Activated T-helper 1 cell treated with anti-CD3 and anti-CD28 coated beads, Interleukin-12 subunit alpha, Interleukin-12 subunit beta, Interleukin-2, Interleukin-4 antibody, amounts not matched to agents 30 ng/mL and 10 ng/mL and 1 ng/mL, durations not matched to agents 14 hours and 24 hours and 36 hours (primary cell): ENCODE measurements at regions not wholly inside any gene's neighbourhood (a gene's known extent, or its start where the extent isn't known, plus 50 kb on each side); places are given as distances from the start of the nearest gene placed in this dataset.
"Not testable (repeated sequence)": the region's sequence is repeated elsewhere in the genome, so short reads cannot be mapped to it uniquely, and the experiment has no call there.

Source experiments
- DNase-seq: peaks from one replicate; pipeline ENCODE4 v3.0.0; 2021; ENCODE audit warnings: low spot score
- H3K27ac Mint-ChIP-seq: one replicate; pipeline ENCODE4 v1.8.0; 2021; ENCODE audit warnings: mild to moderate bottlenecking, mixed read lengths
- H3K27me3 Mint-ChIP-seq: one replicate; pipeline ENCODE4 v1.8.0; 2022; ENCODE audit warnings: mild to moderate bottlenecking, moderate library complexity, mixed read lengths; ENCODE audit not compliant: insufficient read depth
- H3K36me3 Mint-ChIP-seq: one replicate; pipeline ENCODE4 v1.8.0; 2021; ENCODE audit warnings: low read depth, mixed read lengths
- H3K4me1 Mint-ChIP-seq: one replicate; pipeline ENCODE4 v1.8.0; 2021; ENCODE audit warnings: low read depth, mixed read lengths
- H3K4me3 Mint-ChIP-seq: one replicate; pipeline ENCODE4 v1.8.0; 2021; ENCODE audit warnings: mild to moderate bottlenecking, moderate library complexity, mixed read lengths
- H3K9me3 Mint-ChIP-seq: one replicate; pipeline ENCODE4 v1.8.0; 2021; ENCODE audit warnings: mixed read lengths
- intact Hi-C: fragments of 100-400 bp; cut with micrococcal nuclease; formaldehyde crosslinking; loops from one replicate; pipeline ENCODE4 v1.15.1; 2024

DNA sequence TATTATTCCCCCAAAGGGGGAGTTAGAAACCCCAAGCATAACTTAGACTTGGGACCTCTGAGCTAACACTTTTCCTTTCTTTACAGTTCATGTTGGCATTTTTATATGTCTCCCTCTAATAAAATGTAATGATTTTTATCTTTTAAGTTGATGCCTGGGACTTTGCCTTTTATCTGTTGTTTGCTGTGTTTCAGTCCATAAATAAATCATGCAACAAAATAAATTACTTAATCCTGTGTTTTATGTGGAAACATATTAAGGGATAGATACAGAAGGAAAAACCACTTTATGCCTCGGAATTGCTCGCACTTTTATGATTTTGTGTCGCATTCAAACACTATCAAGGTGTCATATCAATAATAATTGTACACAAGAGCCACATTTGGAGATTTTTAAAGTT is 93.7 kb upstream of the TBC1D5 start:
- no peak overlapping the region for H3K27ac Mint-ChIP-seq
- intact Hi-C loops = no loop called here
- no peak for DNase-seq

GRCh38 chr3:17833786-17834559 is 91.5 kb upstream of the TBC1D5 start:
- DNase-seq = no peak
- H3K4me3 Mint-ChIP-seq = no peak overlapping the region
- H3K9me3 Mint-ChIP-seq = no peaks in the 10 kb centered on the region
- H3K27ac Mint-ChIP-seq = no peak overlapping the region
- H3K27me3 Mint-ChIP-seq = peaks cover 5% of the 10 kb centered on the region
- H3K4me1 Mint-ChIP-seq = no peaks in the 10 kb centered on the region
- H3K36me3 Mint-ChIP-seq = no peaks in the 10 kb centered on the region
- intact Hi-C loops = no loop called here

More for the DNA sequence above, 93.7 kb upstream of the TBC1D5 start:
- Mint-ChIP-seq H3K9me3 (no peaks in the 10 kb centered on the region), H3K27me3 (peaks cover 3% of the 10 kb centered on the region), H3K36me3 (no peaks in the 10 kb centered on the region), H3K4me1 (no peaks in the 10 kb centered on the region), H3K4me3 (no peak overlapping the region)

DNA sequence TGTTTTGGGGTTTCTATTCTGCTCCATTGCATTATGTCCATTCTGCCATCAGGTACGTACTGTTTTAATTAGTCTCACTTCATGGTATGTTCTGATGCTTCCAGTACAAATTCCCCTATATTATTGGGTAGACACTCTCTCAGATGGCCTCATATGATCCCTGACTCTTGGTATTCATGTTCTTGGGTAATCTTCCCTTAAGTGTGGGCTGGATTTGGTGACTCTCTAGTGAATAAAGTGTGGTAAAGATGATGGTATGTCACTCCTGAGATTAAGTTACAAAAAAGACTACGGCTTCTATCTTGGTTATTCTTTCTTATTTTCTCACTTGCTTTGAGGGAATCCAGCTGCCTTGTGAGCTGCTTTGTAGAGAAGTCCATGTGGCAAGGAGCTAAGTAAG is 89.6 kb upstream of the TBC1D5 start:
- Mint-ChIP-seq H3K9me3 (no peaks in the 10 kb centered on the region), H3K4me3 (no peak overlapping the region), H3K27ac (no peak overlapping the region), H3K4me1 (no peaks in the 10 kb centered on the region), H3K27me3 (peaks cover 10% of the 10 kb centered on the region), H3K36me3 (no peaks in the 10 kb centered on the region)
- DNase-seq = no peak
- intact Hi-C loops = no loop called here

- Mint-ChIP-seq H3K4me3 (no peak overlapping the region), H3K4me1 (no peaks in the 10 kb centered on the region), H3K27me3 (peaks cover 16% of the 10 kb centered on the region), H3K36me3 (no peaks in the 10 kb centered on the region), H3K27ac (no peak overlapping the region), H3K9me3 (no peaks in the 10 kb centered on the region)
- intact Hi-C loops = no loop called here
- DNase-seq = no peak
These were observed 88.9 kb upstream of the TBC1D5 start for GRCh38 chr3:17831366-17831765.

DNA sequence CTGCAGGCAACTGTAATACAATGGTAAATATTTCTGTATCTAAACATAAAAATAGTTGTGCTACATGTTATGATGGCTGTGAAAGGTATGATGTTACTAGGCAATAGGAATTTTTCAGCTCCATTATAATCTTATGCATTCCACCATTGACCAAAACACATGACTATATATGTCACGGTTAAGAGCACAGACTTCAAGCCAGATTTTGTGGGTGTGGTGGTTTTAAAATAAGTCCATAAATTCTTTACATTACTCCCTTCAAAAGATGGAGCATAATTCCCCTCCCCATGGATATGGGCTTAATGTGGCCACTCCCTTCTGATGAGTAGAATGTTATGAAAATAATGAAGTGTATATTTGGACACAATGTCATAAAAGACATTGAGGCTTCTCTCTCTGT is 88.4 kb upstream of the TBC1D5 start:
- Mint-ChIP-seq H3K36me3 (no peaks in the 10 kb centered on the region), H3K9me3 (no peaks in the 10 kb centered on the region), H3K4me1 (no peaks in the 10 kb centered on the region), H3K4me3 (no peak overlapping the region), H3K27me3 (peaks cover 14% of the 10 kb centered on the region), H3K27ac (no peak overlapping the region)
- DNase-seq = no peak
- intact Hi-C loops = no loop called here

- no peaks in the 10 kb centered on the region for H3K4me1 Mint-ChIP-seq
These were observed 86.0 kb upstream of the TBC1D5 start for GRCh38 chr3:17828388-17828787.

GRCh38 chr3:17825298-17825697 is 82.9 kb upstream of the TBC1D5 start:
- Mint-ChIP-seq H3K36me3 (no peaks in the 10 kb centered on the region), H3K4me1 (no peaks in the 10 kb centered on the region), H3K4me3 (no peak overlapping the region)

More at GRCh38 chr3:17828388-17828787, 86.0 kb upstream of the TBC1D5 start:
- H3K4me3 Mint-ChIP-seq = no peak overlapping the region
- no peaks in the 10 kb centered on the region for H3K36me3 Mint-ChIP-seq
- intact Hi-C loops = no loop called here
- no peak overlapping the region for H3K27ac Mint-ChIP-seq
- no peak for DNase-seq
- peaks cover 17% of the 10 kb centered on the region for H3K27me3 Mint-ChIP-seq
- H3K9me3 Mint-ChIP-seq = no peaks in the 10 kb centered on the region

DNA sequence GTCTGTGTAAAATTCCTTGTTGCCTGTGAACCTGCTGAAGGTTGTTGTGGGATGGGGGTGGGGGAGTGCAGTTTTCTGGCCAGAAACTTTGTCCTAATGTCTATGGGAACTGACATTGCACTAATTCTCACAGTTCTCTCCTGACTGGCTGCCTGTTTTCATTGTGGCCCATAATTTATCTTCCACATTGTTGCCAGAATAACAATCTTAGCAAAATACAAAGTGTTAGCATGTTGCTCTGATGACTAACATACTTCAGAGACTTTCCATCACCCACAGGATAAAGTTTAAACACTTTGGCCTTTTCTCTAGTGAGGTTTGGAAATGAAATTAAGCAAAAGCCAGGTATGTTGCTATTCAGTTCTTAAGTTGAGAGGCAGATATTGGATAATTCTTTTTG is 81.4 kb upstream of the TBC1D5 start:
- Mint-ChIP-seq H3K9me3 (no peaks in the 10 kb centered on the region), H3K27ac (no peak overlapping the region), H3K36me3 (no peaks in the 10 kb centered on the region), H3K4me3 (no peak overlapping the region), H3K4me1 (no peaks in the 10 kb centered on the region), H3K27me3 (peaks cover 14% of the 10 kb centered on the region)
- no peak for DNase-seq
- intact Hi-C loops = no loop called here

More at GRCh38 chr3:17825298-17825697, 82.9 kb upstream of the TBC1D5 start:
- no peak for DNase-seq
- Mint-ChIP-seq H3K27me3 (peaks cover 17% of the 10 kb centered on the region), H3K27ac (no peak overlapping the region), H3K9me3 (no peaks in the 10 kb centered on the region)
- intact Hi-C loops = no loop called here

DNA sequence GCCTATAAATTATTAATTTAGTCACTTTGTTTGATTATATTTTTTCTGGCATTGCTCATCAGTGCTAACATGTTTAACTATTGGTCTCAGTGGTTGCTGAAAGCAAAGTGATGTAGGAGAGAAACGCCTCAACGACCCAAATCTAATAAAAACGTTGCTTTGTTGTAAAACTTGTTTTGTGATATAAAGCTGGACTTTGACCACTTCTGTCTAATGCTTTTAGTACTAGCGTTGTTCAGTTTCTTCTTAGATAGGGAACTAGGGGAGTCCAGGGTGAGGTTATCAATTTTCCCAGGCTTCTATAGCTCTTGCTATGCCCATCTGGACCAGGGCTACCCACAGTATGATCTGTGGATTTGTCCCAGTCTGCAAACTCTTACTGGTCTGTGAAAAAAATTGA is 80.6 kb upstream of the TBC1D5 start:
- no peaks in the 10 kb centered on the region for H3K36me3 Mint-ChIP-seq
- no peak overlapping the region for H3K27ac Mint-ChIP-seq
- no peaks in the 10 kb centered on the region for H3K9me3 Mint-ChIP-seq
- intact Hi-C loops = no loop called here
- H3K4me1 Mint-ChIP-seq = no peaks in the 10 kb centered on the region
- H3K4me3 Mint-ChIP-seq = no peak overlapping the region
- peaks cover 9% of the 10 kb centered on the region for H3K27me3 Mint-ChIP-seq
- no peak for DNase-seq

DNA sequence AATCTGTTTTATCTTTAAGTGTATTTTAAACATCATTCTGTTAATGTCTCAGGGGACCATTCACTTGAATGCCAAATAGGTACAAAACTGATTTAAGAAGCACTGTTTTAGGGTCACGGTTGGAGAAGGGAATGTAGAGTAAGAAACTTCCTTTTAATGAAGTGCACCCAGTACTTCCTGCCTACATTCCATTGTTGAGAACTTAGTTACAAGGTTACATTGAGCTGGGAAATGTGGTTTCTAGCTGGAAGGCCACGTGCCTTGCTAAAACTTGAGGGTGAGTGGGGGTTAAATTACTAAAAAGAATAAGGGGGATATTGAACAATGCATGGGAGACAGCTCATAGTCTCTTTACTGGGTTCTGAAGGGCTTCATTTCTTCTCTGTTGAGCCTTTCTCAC is 78.3 kb upstream of the TBC1D5 start:
- intact Hi-C loops = no loop called here
- H3K4me1 Mint-ChIP-seq = no peaks in the 10 kb centered on the region
- peaks cover 3% of the 10 kb centered on the region for H3K36me3 Mint-ChIP-seq
- H3K27ac Mint-ChIP-seq = no peak overlapping the region
- H3K27me3 Mint-ChIP-seq = peaks cover 3% of the 10 kb centered on the region
- DNase-seq = no peak
- H3K9me3 Mint-ChIP-seq = no peaks in the 10 kb centered on the region
- no peak overlapping the region for H3K4me3 Mint-ChIP-seq

- H3K27ac Mint-ChIP-seq = no peak overlapping the region
- no peaks in the 10 kb centered on the region for H3K9me3 Mint-ChIP-seq
- H3K27me3 Mint-ChIP-seq = peaks cover 3% of the 10 kb centered on the region
- DNase-seq = no peak
- no peaks in the 10 kb centered on the region for H3K4me1 Mint-ChIP-seq
- no peak overlapping the region for H3K4me3 Mint-ChIP-seq
- peaks cover 3% of the 10 kb centered on the region for H3K36me3 Mint-ChIP-seq
- intact Hi-C loops = no loop called here
These were observed 77.8 kb upstream of the TBC1D5 start for GRCh38 chr3:17820275-17820674.

GRCh38 chr3:17817973-17818372 is 75.5 kb upstream of the TBC1D5 start:
- intact Hi-C loops, H3K27me3 Mint-ChIP-seq, H3K36me3 Mint-ChIP-seq, H3K4me1 Mint-ChIP-seq, H3K27ac Mint-ChIP-seq, DNase-seq, H3K9me3 Mint-ChIP-seq, H3K4me3 Mint-ChIP-seq: not testable (repeated sequence)

DNA sequence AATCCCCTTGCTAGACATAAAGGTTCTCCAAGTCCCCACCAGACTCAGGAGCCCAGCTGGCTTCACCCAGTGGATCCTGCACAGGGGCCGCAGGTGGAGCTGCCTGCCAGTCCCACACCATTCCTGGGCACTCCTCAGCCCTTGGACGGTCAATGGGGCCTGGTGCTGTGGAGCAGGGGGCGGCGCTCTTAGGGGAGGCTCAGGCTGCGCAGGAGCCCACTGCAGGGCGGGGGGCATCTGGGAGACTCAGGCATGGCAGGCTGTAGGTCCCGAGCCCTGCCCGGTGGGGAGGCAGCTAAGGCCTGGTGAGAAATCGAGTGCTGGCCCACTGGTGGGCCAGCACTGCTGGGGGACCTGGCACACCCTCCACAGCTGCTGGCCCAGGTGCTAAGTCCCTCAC is 75.1 kb upstream of the TBC1D5 start:
- no peaks in the 10 kb centered on the region for H3K4me1 Mint-ChIP-seq
- H3K36me3 Mint-ChIP-seq = peaks cover 5% of the 10 kb centered on the region
- H3K27me3 Mint-ChIP-seq = no peaks in the 10 kb centered on the region
- H3K27ac Mint-ChIP-seq = no peak overlapping the region
- H3K9me3 Mint-ChIP-seq = no peaks in the 10 kb centered on the region
- DNase-seq = no peak
- intact Hi-C loops = no loop called here
- H3K4me3 Mint-ChIP-seq = no peak overlapping the region

GRCh38 chr3:17816839-17817238 is 74.4 kb upstream of the TBC1D5 start:
- H3K27ac Mint-ChIP-seq, H3K36me3 Mint-ChIP-seq, DNase-seq, H3K4me1 Mint-ChIP-seq, H3K27me3 Mint-ChIP-seq, intact Hi-C loops, H3K4me3 Mint-ChIP-seq, H3K9me3 Mint-ChIP-seq: not testable (repeated sequence)
